ENCODE measurements at regions not wholly inside any gene's neighbourhood (a gene's known extent, or its start where the extent isn't known, plus 50 kb on each side); places are given as distances from the start of the nearest gene placed in this dataset.
A peak's percentile ranks its signal among the peaks of the same experiment; 100 is the strongest.

DNA sequence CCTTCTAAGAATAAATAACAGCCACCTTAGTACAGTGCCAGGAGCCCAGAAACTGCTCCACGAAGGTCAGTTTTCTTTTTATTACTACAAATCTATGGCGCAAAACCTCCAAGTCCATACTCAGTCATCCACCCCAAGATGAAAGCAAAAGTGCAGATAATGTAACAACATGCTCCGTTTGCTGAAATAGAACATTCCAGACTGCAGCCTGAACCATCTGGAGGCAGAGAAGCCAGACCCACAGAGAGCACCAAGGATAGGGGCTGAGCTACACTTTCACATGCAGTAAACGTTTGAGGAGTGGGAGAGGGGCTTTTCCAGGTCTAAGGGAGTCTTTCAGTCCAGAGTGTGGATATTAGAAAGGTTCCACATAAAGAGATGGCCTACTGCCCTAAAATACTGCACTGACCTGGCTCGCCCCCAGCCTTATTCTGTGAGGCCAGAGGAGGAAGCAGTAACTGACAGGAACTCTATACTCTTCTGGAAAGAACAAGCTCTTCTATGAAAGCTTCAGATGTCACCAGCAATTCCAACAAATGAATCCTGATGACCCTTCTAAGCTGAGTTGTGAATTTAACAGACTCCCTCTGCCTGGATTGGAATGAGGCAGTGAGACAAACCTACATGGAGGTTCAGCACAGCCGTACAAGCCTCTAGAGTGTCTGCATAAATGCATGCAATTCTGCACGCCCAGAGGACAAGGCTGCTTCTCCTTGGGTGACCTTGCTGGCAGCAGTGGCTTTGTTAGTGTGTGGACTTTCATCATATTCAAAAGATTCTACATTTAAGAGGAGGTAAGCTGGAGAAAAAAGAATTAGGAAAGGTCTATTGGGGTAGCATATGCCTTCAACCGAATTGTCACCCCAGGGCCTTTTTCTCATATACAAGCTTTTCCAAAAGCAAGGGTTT is 153.9 kb upstream of the EGLN3 start:
- in situ Hi-C loops (cut with MboI; ENCODE audit: low pct_unique_long_range_greater_than_20kb, low sequenced_read_pairs, unreplicated experiment) = no loop called here
- no peak for DNase-seq (ENCODE audit: low spot score)
- TF ChIP-seq, protein P1, sequence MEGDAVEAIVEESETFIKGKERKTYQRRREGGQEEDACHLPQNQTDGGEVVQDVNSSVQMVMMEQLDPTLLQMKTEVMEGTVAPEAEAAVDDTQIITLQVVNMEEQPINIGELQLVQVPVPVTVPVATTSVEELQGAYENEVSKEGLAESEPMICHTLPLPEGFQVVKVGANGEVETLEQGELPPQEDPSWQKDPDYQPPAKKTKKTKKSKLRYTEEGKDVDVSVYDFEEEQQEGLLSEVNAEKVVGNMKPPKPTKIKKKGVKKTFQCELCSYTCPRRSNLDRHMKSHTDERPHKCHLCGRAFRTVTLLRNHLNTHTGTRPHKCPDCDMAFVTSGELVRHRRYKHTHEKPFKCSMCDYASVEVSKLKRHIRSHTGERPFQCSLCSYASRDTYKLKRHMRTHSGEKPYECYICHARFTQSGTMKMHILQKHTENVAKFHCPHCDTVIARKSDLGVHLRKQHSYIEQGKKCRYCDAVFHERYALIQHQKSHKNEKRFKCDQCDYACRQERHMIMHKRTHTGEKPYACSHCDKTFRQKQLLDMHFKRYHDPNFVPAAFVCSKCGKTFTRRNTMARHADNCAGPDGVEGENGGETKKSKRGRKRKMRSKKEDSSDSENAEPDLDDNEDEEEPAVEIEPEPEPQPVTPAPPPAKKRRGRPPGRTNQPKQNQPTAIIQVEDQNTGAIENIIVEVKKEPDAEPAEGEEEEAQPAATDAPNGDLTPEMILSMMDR (IDR thresholded peaks at IDR 0.05; ENCODE audit: extremely low read depth, insufficient read depth, missing control alignments) = no peak

DNA sequence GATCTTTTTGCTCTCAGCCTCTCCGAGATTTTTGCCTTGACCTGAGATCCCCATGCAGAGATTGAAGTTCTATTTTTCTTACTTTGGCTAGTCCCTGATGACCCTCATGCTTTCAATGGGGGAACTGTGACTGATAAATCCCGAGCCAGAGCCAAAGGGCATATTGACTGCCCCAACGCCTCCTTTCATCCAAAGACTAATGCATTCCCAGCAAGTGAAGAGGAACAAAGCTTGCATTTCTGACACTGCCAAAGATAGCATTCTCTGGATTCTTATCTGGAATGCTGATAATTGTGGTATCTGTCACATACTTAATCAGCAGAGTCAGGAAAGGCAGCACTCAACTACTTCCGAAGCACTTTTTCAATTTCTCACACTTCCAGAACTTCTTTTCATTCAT is 152.3 kb upstream of the EGLN3 start:
- in situ Hi-C loops (cut with MboI; ENCODE audit: low pct_unique_long_range_greater_than_20kb, low sequenced_read_pairs, unreplicated experiment) = no loop called here
- TF ChIP-seq, protein P1 (IDR thresholded peaks at IDR 0.05; ENCODE audit: extremely low read depth, insufficient read depth, missing control alignments) = no peak
- no peak for DNase-seq (ENCODE audit: low spot score)

DNA sequence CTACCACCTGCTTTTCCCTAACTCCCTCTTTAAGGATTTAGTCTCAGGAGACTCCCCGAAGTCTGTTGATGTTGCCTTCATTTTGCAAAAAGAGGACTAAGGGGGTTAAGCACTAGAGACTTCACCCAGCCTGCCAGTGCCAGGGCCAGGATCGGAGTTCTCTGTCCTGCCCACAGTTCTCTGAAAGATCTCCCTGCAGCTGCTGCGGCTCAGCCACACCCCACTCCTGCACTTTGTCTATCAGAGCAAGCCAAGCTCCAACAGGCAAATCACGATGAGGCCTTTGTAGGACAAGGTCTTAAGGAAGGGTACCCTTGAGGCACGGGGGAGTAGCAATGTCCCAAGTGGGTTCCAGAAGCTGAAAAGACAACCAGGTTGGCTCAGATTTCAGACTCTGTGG is 148.8 kb upstream of the EGLN3 start:
- in situ Hi-C loops (cut with MboI; ENCODE audit: low pct_unique_long_range_greater_than_20kb, low sequenced_read_pairs, unreplicated experiment) = loop anchor here (25.0 kb wide), 1 partner anchor 262 kb away; no protein-coding TSS in a partner anchor
- TF ChIP-seq, protein P1 (IDR thresholded peaks at IDR 0.05; ENCODE audit: extremely low read depth, insufficient read depth, missing control alignments) = no peak
- DNase-seq (ENCODE audit: low spot score) = no peak

DNA sequence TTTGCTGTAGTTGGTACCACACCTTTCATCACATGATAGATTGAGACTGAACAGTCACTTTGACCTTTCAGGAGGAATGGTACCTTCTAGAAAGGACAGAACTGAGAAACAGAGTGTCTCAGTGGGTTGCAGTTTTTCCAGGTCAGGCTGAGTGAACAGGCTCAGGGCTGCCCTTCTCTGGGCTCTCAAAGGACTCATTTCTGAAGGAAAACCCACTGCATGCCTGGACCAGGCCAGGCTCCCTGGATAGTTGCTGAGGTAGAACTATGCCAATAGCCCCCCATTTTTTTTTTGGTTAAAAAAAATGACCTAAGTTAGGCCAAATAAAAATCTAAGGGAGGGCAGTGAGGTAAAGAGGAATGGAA is 148.1 kb upstream of the EGLN3 start:
- in situ Hi-C loops (cut with MboI; ENCODE audit: low pct_unique_long_range_greater_than_20kb, low sequenced_read_pairs, unreplicated experiment) = loop anchor here (25.0 kb wide), 1 partner anchor 262 kb away; no protein-coding TSS in a partner anchor
- no peak for DNase-seq (ENCODE audit: low spot score)
- TF ChIP-seq, protein P1 (IDR thresholded peaks at IDR 0.05; ENCODE audit: extremely low read depth, insufficient read depth, missing control alignments) = no peak

DNA sequence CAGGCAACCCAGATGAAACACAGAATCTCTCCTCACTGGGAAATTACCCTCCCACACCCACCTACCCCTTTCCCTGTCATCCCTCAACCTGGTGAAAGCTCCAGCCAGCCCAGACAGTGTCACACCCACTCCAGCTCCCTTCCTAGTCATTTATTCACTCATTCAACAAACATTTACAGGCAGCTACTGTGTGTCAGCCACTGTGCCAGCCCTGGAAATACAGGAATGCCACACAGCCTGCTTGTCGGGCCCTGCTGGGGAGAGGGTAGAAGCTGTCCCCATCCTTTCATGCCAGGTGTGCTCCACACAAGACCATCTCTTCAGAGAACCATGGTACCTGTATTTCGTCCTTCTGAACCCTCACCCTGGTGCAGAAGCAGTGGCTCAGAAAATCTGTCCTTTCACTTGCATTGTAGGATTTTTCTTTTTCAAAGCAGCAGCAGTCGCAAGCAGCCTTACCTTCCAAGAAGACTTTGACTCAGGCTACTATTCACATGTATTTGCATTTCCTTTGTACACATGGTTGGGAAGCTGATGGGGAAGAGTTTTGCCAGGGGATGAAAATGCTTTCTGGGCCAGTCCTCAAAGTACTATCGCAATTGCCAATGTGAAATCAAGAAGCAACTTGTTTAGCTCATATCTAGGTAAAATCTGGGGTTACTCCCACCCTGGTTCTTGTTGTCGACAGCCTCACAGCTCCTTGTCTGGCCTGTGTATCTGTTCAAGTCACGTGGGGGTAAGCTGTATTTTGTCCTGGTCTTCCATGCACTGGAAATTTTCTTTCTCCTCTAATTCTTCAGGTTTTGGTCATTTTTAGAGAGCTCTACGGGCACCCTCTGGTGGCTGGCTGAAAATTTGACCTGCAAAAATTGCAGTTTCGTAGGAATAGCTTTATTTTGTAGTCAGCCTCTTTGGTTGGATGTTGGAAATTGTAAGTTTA is 147.4 kb upstream of the EGLN3 start:
- in situ Hi-C loops (cut with MboI; ENCODE audit: low pct_unique_long_range_greater_than_20kb, low sequenced_read_pairs, unreplicated experiment) = loop anchor here (25.0 kb wide), 1 partner anchor 261 kb away; no protein-coding TSS in a partner anchor
- TF ChIP-seq, protein P1 (IDR thresholded peaks at IDR 0.05; ENCODE audit: extremely low read depth, insufficient read depth, missing control alignments) = peak; percentile 55
- DNase-seq (ENCODE audit: low spot score) = no peak

DNA sequence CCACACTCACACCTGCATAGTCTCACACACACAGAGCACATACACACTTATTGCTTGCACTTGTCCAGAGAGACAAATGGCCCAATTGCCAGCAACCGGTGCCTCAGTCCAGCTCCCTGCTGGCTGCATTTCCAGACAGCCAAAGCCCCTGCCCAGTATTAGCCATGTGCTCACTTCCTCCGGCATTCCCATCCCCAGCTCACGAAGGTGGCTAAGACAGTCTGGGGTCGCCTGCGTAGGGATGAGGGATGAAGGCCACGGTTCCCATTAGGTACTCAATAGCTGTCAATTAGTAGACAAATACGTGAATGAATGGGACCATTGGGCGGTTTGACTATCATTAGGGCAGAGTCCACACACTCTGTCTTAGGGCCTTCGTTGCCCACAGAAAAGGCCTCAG is 146.8 kb upstream of the EGLN3 start:
- in situ Hi-C loops (cut with MboI; ENCODE audit: low pct_unique_long_range_greater_than_20kb, low sequenced_read_pairs, unreplicated experiment) = loop anchor here (25.0 kb wide), 1 partner anchor 260 kb away; no protein-coding TSS in a partner anchor
- no peak for DNase-seq (ENCODE audit: low spot score)
- TF ChIP-seq, protein P1 (IDR thresholded peaks at IDR 0.05; ENCODE audit: extremely low read depth, insufficient read depth, missing control alignments) = no peak
